ENCODE measurements at regions not wholly inside any gene's neighbourhood (a gene's known extent, or its start where the extent isn't known, plus 50 kb on each side); places are given as distances from the start of the nearest gene placed in this dataset.

DNA sequence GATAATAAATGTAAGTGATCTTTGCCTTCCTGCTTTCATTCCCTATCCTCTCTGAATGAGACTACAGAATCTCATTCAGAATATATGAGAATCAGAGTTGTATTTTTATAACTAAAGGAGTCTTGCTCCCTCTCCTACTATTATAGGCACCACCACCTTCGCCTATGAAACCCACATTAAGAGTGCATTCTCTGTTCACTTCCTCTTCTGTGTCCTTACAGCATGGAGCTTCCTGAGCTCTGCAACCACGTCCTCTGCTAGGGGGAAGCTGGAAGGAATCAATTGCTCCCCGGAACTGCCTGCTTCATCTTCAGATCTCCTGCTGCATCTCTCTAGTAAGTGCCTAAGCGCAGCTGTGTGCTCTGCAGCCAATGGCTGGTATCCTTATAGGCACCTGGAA, 820.7 kb downstream of the GRID1 start:
- H3K4me3 ChIP-seq (ENCODE audit: insufficient read depth, low read depth, low read length), result no peak overlapping the region
- no TSS peak for BruUV-seq (replicated peaks)
- no peaks in the 10 kb centered on the region for H3K9me1 ChIP-seq (ENCODE audit: insufficient read depth, low read length)
- no CpG with 5 or more reads among the region's 4 CpGs for WGBS, 2 experiments (ENCODE audit: extremely low coverage in 2 of 2, insufficient read length in 1 of 2)
- H2BK20ac ChIP-seq (ENCODE audit: low read depth, low read length), result no peak overlapping the region
- H3K9me3 ChIP-seq (ENCODE audit: control insufficient read depth, insufficient read depth, low read length), result peaks cover 8% of the 10 kb centered on the region; the same call in 1 of the 2 replicates
- no peak overlapping the region for H3K4me2 ChIP-seq (ENCODE audit: low read depth, low read length)
- no peak overlapping the region for H2BK5ac ChIP-seq (ENCODE audit: low read depth, low read length, poor library complexity, severe bottlenecking)
- H4K5ac ChIP-seq (ENCODE audit: low read depth, low read length), result no peak overlapping the region
- intact Hi-C loops (cut with micrococcal nuclease) (no loop called here), in situ Hi-C loops (cut with MboI; ENCODE audit: low sequenced_read_pairs) (no loop called here), dilution Hi-C loops (cut with HindIII; ENCODE audit: low sequenced_read_pairs, unreplicated experiment) (no loop called here)
- no peak overlapping the region for H3K9ac ChIP-seq (ENCODE audit: low read depth, low read length)
- no peak overlapping the region for H3K23ac ChIP-seq (ENCODE audit: low read depth, low read length)
- no peak overlapping the region for H2BK120ac ChIP-seq (ENCODE audit: low read depth, low read length)
- no peaks in the 10 kb centered on the region for H3K4me1 ChIP-seq (ENCODE audit: control insufficient read depth, insufficient read depth, low read length)
- no peak overlapping the region for H4K91ac ChIP-seq (ENCODE audit: insufficient read depth, low read depth, low read length)
- no peak for ATAC-seq (ENCODE audit: low read depth)
- TF ChIP-seq FOS (IDR thresholded peaks at IDR 0.05; ENCODE audit: low read depth, low read length) (no peak), RCOR1 (IDR thresholded peaks at IDR 0.05; ENCODE audit: insufficient replicate concordance, low read length) (no peak), POLR2A (IDR thresholded peaks at IDR 0.05; ENCODE audit: low read depth, low read length) (no peak), RFX5 (IDR thresholded peaks at IDR 0.05; ENCODE audit: low read depth, low read length) (no peak)
- TF ChIP-seq, protein P1, sequence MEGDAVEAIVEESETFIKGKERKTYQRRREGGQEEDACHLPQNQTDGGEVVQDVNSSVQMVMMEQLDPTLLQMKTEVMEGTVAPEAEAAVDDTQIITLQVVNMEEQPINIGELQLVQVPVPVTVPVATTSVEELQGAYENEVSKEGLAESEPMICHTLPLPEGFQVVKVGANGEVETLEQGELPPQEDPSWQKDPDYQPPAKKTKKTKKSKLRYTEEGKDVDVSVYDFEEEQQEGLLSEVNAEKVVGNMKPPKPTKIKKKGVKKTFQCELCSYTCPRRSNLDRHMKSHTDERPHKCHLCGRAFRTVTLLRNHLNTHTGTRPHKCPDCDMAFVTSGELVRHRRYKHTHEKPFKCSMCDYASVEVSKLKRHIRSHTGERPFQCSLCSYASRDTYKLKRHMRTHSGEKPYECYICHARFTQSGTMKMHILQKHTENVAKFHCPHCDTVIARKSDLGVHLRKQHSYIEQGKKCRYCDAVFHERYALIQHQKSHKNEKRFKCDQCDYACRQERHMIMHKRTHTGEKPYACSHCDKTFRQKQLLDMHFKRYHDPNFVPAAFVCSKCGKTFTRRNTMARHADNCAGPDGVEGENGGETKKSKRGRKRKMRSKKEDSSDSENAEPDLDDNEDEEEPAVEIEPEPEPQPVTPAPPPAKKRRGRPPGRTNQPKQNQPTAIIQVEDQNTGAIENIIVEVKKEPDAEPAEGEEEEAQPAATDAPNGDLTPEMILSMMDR (conservative IDR thresholded peaks at IDR 0.05; ENCODE audit: low read depth, low read length), result no peak
- no peak overlapping the region for H2AK9ac ChIP-seq (replicated peaks; ENCODE audit: low read depth, low read length, poor library complexity)
- no peaks in the 10 kb centered on the region for H4K20me1 ChIP-seq (ENCODE audit: insufficient read depth, low read length)
- H2AK5ac ChIP-seq (ENCODE audit: low read depth, low read length), result no peak overlapping the region
- no peak overlapping the region for H3K18ac ChIP-seq (ENCODE audit: low read depth, low read length)
- H3K27ac ChIP-seq (ENCODE audit: insufficient read depth, low read length), result no peak overlapping the region
- no peaks in the 10 kb centered on the region for H3K27me3 ChIP-seq (ENCODE audit: control insufficient read depth, insufficient read depth, low read length)
- no peak overlapping the region for H2BK15ac ChIP-seq (ENCODE audit: low read depth, low read length)
- no peak overlapping the region for H3K4ac ChIP-seq (ENCODE audit: low read depth, low read length)
- no peak overlapping the region for H3K56ac ChIP-seq (ENCODE audit: extremely low read depth, insufficient read depth, low read length)
- H4K8ac ChIP-seq (ENCODE audit: low read depth in 2 of 2, low read length in 2 of 2), result no peak overlapping the region
- POLR2A ChIA-PET (ENCODE audit: unreplicated experiment), result no interaction called here
- H3K79me1 ChIP-seq (ENCODE audit: low read depth in 1 of 2, low read length in 2 of 2), result no peaks in the 10 kb centered on the region
- no peak for DNase-seq
- CTCF ChIA-PET, result interaction anchor here (0.7 kb wide), 1 partner anchor 17 kb away, joined by 3 read pairs; no protein-coding TSS in a partner anchor
- no peak overlapping the region for H2AFZ ChIP-seq (replicated peaks; ENCODE audit: low read length, poor library complexity)
- H3K14ac ChIP-seq (replicated peaks; ENCODE audit: low read depth, low read length), result no peak overlapping the region
- H3K36me3 ChIP-seq (ENCODE audit: control insufficient read depth, insufficient read depth, low read length), result no peaks in the 10 kb centered on the region
